ENCODE measurements at regions not wholly inside any gene's neighbourhood (a gene's known extent, or its start where the extent isn't known, plus 50 kb on each side); places are given as distances from the start of the nearest gene placed in this dataset.

DNA sequence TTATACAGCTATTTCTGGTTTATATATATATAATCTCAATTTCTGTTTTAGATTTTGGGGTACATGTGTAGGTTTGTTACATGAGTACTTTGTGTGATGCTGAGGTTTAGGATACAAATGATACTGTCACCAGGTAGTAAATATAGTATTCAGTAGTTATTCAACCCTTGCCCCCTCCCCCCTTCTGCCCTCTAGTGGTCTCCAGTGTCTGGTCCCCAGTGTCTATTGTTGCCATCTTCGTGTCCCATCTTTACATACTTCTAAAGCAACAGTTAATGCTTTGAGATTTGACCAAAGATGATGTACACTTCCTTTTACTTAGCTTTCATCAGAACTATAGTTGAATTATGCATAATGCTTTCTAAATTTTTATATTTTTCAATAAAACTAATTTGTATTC is 1623.4 kb upstream of the PRR20A start:
- no peak overlapping the region for H3K4me3 ChIP-seq (ENCODE audit: low read depth, low read length)
- ChIA-PET CTCF (no interaction called here), POLR2A (no interaction called here)
- TF ChIP-seq, protein P1, sequence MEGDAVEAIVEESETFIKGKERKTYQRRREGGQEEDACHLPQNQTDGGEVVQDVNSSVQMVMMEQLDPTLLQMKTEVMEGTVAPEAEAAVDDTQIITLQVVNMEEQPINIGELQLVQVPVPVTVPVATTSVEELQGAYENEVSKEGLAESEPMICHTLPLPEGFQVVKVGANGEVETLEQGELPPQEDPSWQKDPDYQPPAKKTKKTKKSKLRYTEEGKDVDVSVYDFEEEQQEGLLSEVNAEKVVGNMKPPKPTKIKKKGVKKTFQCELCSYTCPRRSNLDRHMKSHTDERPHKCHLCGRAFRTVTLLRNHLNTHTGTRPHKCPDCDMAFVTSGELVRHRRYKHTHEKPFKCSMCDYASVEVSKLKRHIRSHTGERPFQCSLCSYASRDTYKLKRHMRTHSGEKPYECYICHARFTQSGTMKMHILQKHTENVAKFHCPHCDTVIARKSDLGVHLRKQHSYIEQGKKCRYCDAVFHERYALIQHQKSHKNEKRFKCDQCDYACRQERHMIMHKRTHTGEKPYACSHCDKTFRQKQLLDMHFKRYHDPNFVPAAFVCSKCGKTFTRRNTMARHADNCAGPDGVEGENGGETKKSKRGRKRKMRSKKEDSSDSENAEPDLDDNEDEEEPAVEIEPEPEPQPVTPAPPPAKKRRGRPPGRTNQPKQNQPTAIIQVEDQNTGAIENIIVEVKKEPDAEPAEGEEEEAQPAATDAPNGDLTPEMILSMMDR (IDR thresholded peaks at IDR 0.05; ENCODE audit: low read depth, low read length), result no peak
- H3K27me3 ChIP-seq (ENCODE audit: control insufficient read depth, insufficient read depth, low read length), result no peaks in the 10 kb centered on the region
- no peak overlapping the region for H3K27ac ChIP-seq (ENCODE audit: low read depth, low read length)
- no peak for DNase-seq (ENCODE audit: low read depth, low spot score)
- H3K9me3 ChIP-seq (ENCODE audit: control insufficient read depth, insufficient read depth, low read length), result no peaks in the 10 kb centered on the region

DNA sequence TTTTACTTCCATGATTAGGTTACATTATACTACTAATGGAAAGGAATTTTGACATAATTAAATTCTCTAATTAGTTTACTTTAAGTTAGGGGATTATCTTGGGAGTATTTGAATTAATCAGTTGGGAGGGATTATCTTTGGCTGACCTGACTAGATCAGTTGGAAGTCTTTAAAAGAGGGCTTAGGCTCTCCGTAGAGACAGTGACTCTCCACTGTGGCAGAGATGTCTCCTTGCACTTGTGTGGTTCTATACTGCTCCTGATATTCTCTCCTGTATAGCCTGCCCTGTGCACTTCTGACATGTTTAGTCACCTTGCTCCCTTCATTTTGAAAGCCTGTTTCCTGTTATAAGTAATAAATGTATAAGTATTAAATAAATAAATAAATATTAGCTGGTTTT is 1612.3 kb upstream of the PRR20A start:
- TF ChIP-seq, protein P1 (IDR thresholded peaks at IDR 0.05; ENCODE audit: low read depth, low read length), result no peak
- Histone ChIP-seq H3K27me3 (ENCODE audit: control insufficient read depth, insufficient read depth, low read length) (no peaks in the 10 kb centered on the region), H3K9me3 (ENCODE audit: control insufficient read depth, insufficient read depth, low read length) (no peaks in the 10 kb centered on the region), H3K4me3 (ENCODE audit: low read depth, low read length) (no peak overlapping the region), H3K27ac (ENCODE audit: low read depth, low read length) (no peak overlapping the region)
- ChIA-PET CTCF (no interaction called here), POLR2A (no interaction called here)
- DNase-seq (ENCODE audit: low read depth, low spot score), result no peak

DNA sequence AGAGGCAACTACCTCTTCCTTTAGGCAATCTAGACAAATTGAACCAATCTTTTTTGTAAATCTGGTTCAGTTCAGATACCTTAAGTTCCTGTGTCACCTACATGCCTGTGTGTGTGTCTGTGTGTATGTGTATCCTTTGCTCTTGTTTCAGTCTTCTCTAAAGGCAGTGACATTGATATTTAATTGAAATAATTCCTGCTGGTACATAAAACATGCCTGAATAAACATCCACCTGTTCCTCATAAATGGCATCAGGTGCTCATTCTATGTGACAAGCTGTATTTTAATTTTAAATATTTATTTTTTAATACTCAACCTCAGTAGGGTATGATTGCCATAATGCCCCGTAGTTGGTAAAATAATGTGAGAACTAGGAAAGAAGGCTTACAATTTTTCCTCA is 1606.4 kb upstream of the PRR20A start:
- no peaks in the 10 kb centered on the region; the same call in 1 of the 2 replicates for H3K9me3 ChIP-seq (ENCODE audit: control insufficient read depth, insufficient read depth, low read length)
- H3K27me3 ChIP-seq (ENCODE audit: control insufficient read depth, insufficient read depth, low read length), result no peaks in the 10 kb centered on the region
- H3K27ac ChIP-seq (ENCODE audit: low read depth, low read length), result no peak overlapping the region
- POLR2A ChIA-PET, result no interaction called here
- H3K4me3 ChIP-seq (ENCODE audit: low read depth, low read length), result no peak overlapping the region
- CTCF ChIA-PET, result no interaction called here
- TF ChIP-seq, protein P1 (IDR thresholded peaks at IDR 0.05; ENCODE audit: low read depth, low read length), result no peak
- DNase-seq (ENCODE audit: low read depth, low spot score), result no peak

DNA sequence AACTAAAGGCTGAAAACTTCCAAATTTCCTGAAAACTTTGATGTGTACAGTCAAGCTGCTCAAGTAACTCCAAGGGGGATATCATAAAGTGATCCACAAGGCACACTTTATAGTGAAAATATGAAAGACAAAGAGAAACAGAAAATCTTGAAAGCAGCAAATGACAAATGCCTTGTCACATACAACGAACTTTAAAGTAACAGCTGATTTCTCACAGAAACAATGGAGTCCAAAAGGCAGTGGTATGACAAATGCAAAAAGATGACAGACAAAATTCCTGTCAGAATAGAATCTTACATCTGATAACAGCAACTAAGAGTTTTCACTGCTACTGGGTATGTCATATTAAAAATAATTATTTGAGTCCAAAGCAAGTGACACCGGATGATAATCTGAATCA is 1602.3 kb upstream of the PRR20A start:
- no peaks in the 10 kb centered on the region; the same call in 1 of the 2 replicates for H3K9me3 ChIP-seq (ENCODE audit: control insufficient read depth, insufficient read depth, low read length)
- no peak overlapping the region for H3K4me3 ChIP-seq (ENCODE audit: low read depth, low read length)
- ChIA-PET POLR2A (no interaction called here), CTCF (no interaction called here)
- TF ChIP-seq, protein P1 (IDR thresholded peaks at IDR 0.05; ENCODE audit: low read depth, low read length), result no peak
- H3K27ac ChIP-seq (ENCODE audit: low read depth, low read length), result no peak overlapping the region
- DNase-seq (ENCODE audit: low read depth, low spot score), result no peak
- H3K27me3 ChIP-seq (ENCODE audit: control insufficient read depth, insufficient read depth, low read length), result no peaks in the 10 kb centered on the region

DNA sequence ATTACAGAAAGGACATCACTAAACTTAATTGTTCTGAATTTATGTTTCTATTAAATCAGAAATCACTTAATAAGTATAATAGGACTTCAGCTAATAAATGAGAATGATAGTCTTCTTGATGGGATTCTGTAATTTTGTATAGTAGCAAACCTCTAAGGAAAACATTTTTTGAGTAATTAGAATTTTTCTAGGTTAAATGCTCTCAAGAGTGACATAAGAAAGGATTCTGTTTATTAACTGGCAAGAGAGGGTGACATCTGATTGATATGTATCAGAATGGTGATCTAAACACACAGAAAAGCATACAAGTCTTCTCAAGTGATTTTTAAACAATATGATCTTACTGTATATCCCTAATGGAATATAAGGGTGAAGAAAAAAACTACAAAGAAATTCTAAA is 1597.7 kb upstream of the PRR20A start:
- no peak for DNase-seq (ENCODE audit: low read depth, low spot score)
- CTCF ChIA-PET, result no interaction called here
- TF ChIP-seq, protein P1 (IDR thresholded peaks at IDR 0.05; ENCODE audit: low read depth, low read length), result no peak
- POLR2A ChIA-PET, result no interaction called here
- Histone ChIP-seq H3K27me3 (ENCODE audit: control insufficient read depth, insufficient read depth, low read length) (no peaks in the 10 kb centered on the region), H3K27ac (ENCODE audit: low read depth, low read length) (no peak overlapping the region), H3K9me3 (ENCODE audit: control insufficient read depth, insufficient read depth, low read length) (no peaks in the 10 kb centered on the region; the same call in 1 of the 2 replicates), H3K4me3 (ENCODE audit: low read depth, low read length) (no peak overlapping the region)

All from AG04450 (cell line).